ENCODE measurements at regions not wholly inside any gene's neighbourhood (a gene's known extent, or its start where the extent isn't known, plus 50 kb on each side); places are given as distances from the start of the nearest gene placed in this dataset.

- TF ChIP-seq SIN3A (IDR thresholded peaks at IDR 0.05; ENCODE audit: low read depth), result no peak
- no peak for TF ChIP-seq CTCF (IDR thresholded peaks at IDR 0.05 in 2 of 3, conservative IDR thresholded peaks at IDR 0.05 in 1 of 3; ENCODE audit: borderline replicate concordance in 1 of 3, insufficient read depth in 1 of 3, low read depth in 2 of 3, low read length in 2 of 3)
- no peak for TF ChIP-seq ZBTB33 (IDR thresholded peaks at IDR 0.05; ENCODE audit: extremely low read depth, insufficient replicate concordance, low read length)
- TF ChIP-seq POLR2AphosphoS5 (IDR thresholded peaks at IDR 0.05; ENCODE audit: low read depth, low read length), result no peak
- TF ChIP-seq REST (IDR thresholded peaks at IDR 0.05; ENCODE audit: low read depth), result no peak
- no peak for TF ChIP-seq POLR2A (IDR thresholded peaks at IDR 0.05; ENCODE audit: borderline replicate concordance, extremely low read depth, insufficient read depth, insufficient read length)
- TF ChIP-seq MAX (IDR thresholded peaks at IDR 0.05), result no peak
- TF ChIP-seq RAD21 (IDR thresholded peaks at IDR 0.05; ENCODE audit: low read depth), result no peak
- TF ChIP-seq EZH2phosphoT487 (IDR thresholded peaks at IDR 0.05; ENCODE audit: borderline replicate concordance), result no peak
- TF ChIP-seq EGR1 (IDR thresholded peaks at IDR 0.05; ENCODE audit: low read depth), result no peak
- TF ChIP-seq EZH2 (IDR thresholded peaks at IDR 0.05), result no peak
These were observed 126.2 kb downstream of the RFLNA start for GRCh38 chr12:124420996-124421674.
